HUES64 (cell line): ENCODE measurements at regions not wholly inside any gene's neighbourhood (a gene's known extent, or its start where the extent isn't known, plus 50 kb on each side); places are given as distances from the start of the nearest gene placed in this dataset.

Experiments used
- H3K27ac ChIP-seq: 2 replicates; pipeline ENCODE4 v1.7.0; 2013; ENCODE audit warnings: low read depth, low read length, inconsistent platforms
- H3K27me3 ChIP-seq: 2 replicates; pipeline ENCODE4 v1.6.1; 2013; ENCODE audit warnings: mild to moderate bottlenecking, low read length; ENCODE audit not compliant: insufficient read depth
- H3K36me3 ChIP-seq: 2 replicates; pipeline ENCODE4 v1.6.1; 2013; ENCODE audit warnings: mild to moderate bottlenecking, low read length; ENCODE audit not compliant: insufficient read depth
- H3K4me1 ChIP-seq: 2 replicates; pipeline ENCODE4 v1.6.1; 2013; ENCODE audit warnings: mild to moderate bottlenecking, low read length, moderate library complexity; ENCODE audit not compliant: insufficient read depth
- H3K4me3 ChIP-seq: 2 replicates; pipeline ENCODE4 v1.5.1; 2013; ENCODE audit warnings: mild to moderate bottlenecking, low read length, moderate library complexity
- H3K9ac ChIP-seq: 2 replicates; pipeline ENCODE4 v1.6.1; 2013; ENCODE audit warnings: mild to moderate bottlenecking, low read depth, low read length
- H3K9me3 ChIP-seq: 2 replicates; pipeline ENCODE4 v1.6.1; 2013; ENCODE audit warnings: low read depth, low read length; ENCODE audit not compliant: insufficient read depth
- WGBS: fragments of 150-250, 120-280 bp; methylation state at CpG from one replicate; pipeline ENCODE4 v1.1.7; 2013; ENCODE audit warnings: missing lambda C conversion rate; 5-methylcytosine and 5-hydroxymethylcytosine counted together

DNA sequence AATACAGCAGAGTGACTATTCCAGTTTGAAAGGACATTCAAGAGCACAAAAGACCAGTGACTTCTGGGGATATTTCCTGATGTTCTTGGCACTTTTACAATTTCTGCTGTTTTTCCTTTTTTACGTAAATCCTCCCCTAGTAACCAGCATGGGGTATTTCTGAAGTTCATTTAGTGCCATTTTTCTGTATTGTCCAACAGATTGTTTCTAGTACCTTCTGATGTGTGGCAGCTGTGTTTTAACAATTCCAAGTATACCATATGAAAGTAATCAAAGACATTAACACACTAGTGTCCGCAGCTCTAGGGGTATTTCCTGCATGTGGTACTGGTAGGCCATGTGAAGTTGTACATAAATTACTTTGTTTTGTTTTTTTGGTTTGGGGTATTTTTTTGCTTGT, 53.0 kb upstream of the SMARCA2 start:
- Histone ChIP-seq H3K36me3 (no peaks in the 10 kb centered on the region), H3K9me3 (no peaks in the 10 kb centered on the region), H3K4me3 (no peak overlapping the region), H3K27ac (no peak overlapping the region), H3K27me3 (no peaks in the 10 kb centered on the region), H3K9ac (no peak overlapping the region), H3K4me1 (no peaks in the 10 kb centered on the region)
- no CpG with 5 or more reads among the region's 2 CpGs for WGBS

DNA sequence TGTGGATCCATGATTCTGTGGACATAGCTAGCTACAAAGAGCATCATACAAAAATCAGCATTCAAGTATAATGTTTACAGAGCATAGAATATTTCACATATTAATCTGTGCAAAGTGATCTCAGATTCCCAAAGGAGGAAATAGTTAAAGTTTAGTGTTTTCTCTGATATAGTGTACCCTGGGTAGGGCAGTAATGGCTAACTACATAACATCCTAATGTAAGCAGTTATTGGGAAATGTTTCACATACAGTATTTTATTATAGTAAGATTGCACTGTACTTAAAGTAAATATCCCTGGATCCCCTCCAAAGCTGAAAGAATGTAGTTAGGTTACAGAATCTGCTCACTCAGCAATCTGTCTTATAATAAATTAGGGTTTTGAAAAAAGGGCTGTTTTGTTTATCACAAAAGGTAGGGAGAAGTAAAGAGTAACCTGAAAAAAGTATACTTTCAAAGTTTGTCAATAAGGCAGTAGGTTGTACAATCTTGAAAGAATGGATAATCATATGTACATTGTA, 52.5 kb upstream of the SMARCA2 start:
- H3K27me3 ChIP-seq: no peaks in the 10 kb centered on the region
- H3K4me1 ChIP-seq: no peaks in the 10 kb centered on the region
- no peaks in the 10 kb centered on the region for H3K36me3 ChIP-seq
- no peak overlapping the region for H3K4me3 ChIP-seq
- H3K9ac ChIP-seq: no peak overlapping the region
- no peaks in the 10 kb centered on the region for H3K9me3 ChIP-seq
- no peak overlapping the region for H3K27ac ChIP-seq

DNA sequence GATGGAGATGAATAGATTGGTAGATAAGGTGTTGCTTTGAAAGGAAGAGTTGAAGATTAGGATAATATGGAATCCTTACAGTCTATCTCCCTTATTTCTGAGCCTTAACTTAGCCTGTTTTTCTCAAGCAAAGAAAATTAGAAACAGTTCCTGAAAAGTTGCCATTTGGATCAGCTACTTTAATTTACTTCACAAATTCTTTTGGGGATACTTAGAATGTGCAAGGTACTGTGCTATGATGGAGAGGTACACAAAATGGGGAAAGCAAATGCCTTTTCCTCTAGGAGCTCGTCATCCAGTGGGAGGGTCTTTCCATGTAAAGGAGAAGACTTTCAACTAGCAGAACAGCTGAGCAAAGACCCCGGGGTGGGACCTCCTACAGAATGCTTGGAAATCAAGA, 51.1 kb upstream of the SMARCA2 start:
- no peaks in the 10 kb centered on the region for H3K36me3 ChIP-seq
- H3K27ac ChIP-seq: no peak overlapping the region
- no peaks in the 10 kb centered on the region for H3K9me3 ChIP-seq
- no peak overlapping the region for H3K4me3 ChIP-seq
- H3K9ac ChIP-seq: no peak overlapping the region
- 78% methylated on average over 2 of the region's 2 CpGs for WGBS
- H3K4me1 ChIP-seq: no peaks in the 10 kb centered on the region
- no peaks in the 10 kb centered on the region for H3K27me3 ChIP-seq
